Transverse colon (tissue), 4 donors: ENCODE measurements at regions not wholly inside any gene's neighbourhood (a gene's known extent, or its start where the extent isn't known, plus 50 kb on each side); places are given as distances from the start of the nearest gene placed in this dataset.

ENCODE experiments used
- DNase-seq: peaks from one replicate; pipeline ENCODE4 v3.0.0-alpha.2; 2019
- H3K27ac ChIP-seq, 4 donors: fragments of 200-600 bp; sonication (generic); 2 replicates each; pipeline ENCODE4 v1.5.1; 2016 to 2018; ENCODE audit warnings: inconsistent platforms in 4 of 4
- H3K27me3 ChIP-seq: fragments of 200-600 bp; sonication (generic); 2 replicates; pipeline ENCODE4 v1.5.1; 2017; ENCODE audit warnings: inconsistent platforms
- H3K36me3 ChIP-seq, 4 donors: fragments of 200-600 bp; sonication (generic); 2 replicates each; pipeline ENCODE4 v1.5.1; 2017 to 2019; ENCODE audit warnings: inconsistent platforms in 4 of 4
- H3K4me1 ChIP-seq, 4 donors: fragments of 200-600 bp; sonication (generic); 2 replicates each; pipeline ENCODE4 v1.5.1; 2017 to 2020; ENCODE audit warnings: inconsistent platforms in 4 of 4
- H3K4me3 ChIP-seq, 4 donors: fragments of 200-600 bp; sonication (generic); 1 replicate in 1 of 4; 2 replicates in 3 of 4; pipeline versions ENCODE4 v1.5.1 to v1.6.1; 2017 to 2019; ENCODE audit warnings: inconsistent platforms in 4 of 4
- H3K9me3 ChIP-seq, 2 donors: fragments of 200-600 bp; sonication (generic); 2 replicates each; pipeline ENCODE4 v1.5.1; 2017 to 2019; ENCODE audit warnings: inconsistent platforms in 2 of 2
- EP300 ChIP-seq: sonication (generic); formaldehyde crosslinking; IDR thresholded peaks from one replicate; pipeline ENCODE4 v1.6.1; 2017; ENCODE audit warnings: antibody characterized with exemption, low read depth
- POLR2A ChIP-seq: fragments of 450-650 bp; IDR thresholded peaks from one replicate; pipeline ENCODE4 v1.6.1; 2016; ENCODE audit warnings: antibody characterized with exemption, mild to moderate bottlenecking, moderate library complexity
- POLR2AphosphoS5 ChIP-seq, 3 donors: sonication (generic); formaldehyde crosslinking; IDR thresholded peaks; one replicate each; pipeline ENCODE4 v1.6.1; 2016; ENCODE audit warnings: antibody characterized with exemption in 3 of 3
- WGBS, 2 donors: methylation state at CpG; one replicate each; pipeline ENCODE4 v1.1.5; 2018; ENCODE audit warnings: low coverage in 1 of 2; 5-methylcytosine and 5-hydroxymethylcytosine counted together
- in situ Hi-C, 4 donors: fragments of 200-750 bp; cut with MboI; loops; one replicate each; pipeline versions ENCODE4 v1.15.0 to v1.15.1; 2017; ENCODE audit warnings: low sequenced_read_pairs in 3 of 4, low pct_ligation_motif_present in 1 of 4, low pct_unique_long_range_greater_than_20kb in 1 of 4
- intact Hi-C: fragments of 100-400 bp; cut with DNase I; formaldehyde crosslinking; loops from one replicate; pipeline ENCODE4 v1.15.1; 2023; ENCODE audit warnings: low total_unique reads
- TF ChIP-seq, protein P1 (sequence below), 5 experiments: fragments of 200-600 bp in 3 of 5; fragments of 450-650 bp in 2 of 5; sonication (generic) in 3 of 5; IDR thresholded peaks; 1 replicate in 2 of 5; 2 replicates in 3 of 5; pipeline ENCODE4 v1.5.1; 2016 to 2017; ENCODE audit warnings: antibody characterized with exemption in 5 of 5, inconsistent platforms in 3 of 5, mild to moderate bottlenecking in 2 of 5, moderate library complexity in 1 of 5

DNA sequence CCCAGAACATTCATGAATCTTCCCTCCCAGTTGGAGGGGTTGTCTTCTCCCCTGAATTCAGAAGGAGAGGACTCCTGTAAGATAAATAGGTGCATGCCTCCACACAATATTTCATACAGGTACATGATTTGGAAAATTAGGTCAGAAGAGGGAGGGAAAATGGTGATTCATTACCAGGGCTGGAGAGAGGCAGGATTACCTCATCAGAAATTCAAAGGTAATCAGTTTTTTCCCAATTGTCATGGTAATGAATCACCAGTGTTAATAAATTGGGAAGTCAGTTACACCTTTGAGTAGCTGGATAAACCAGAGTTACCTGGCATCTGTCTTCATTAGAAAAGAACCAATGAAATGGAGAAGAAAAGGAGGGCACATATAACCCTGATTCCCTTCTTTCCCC is 128.5 kb downstream of the EN1 start:
- no peaks in the 10 kb centered on the region for H3K36me3 ChIP-seq
- no peaks in the 10 kb centered on the region for H3K4me1 ChIP-seq
- no peaks in the 10 kb centered on the region for H3K27me3 ChIP-seq
- no peak overlapping the region for H3K27ac ChIP-seq
- no peak overlapping the region for H3K4me3 ChIP-seq
- H3K9me3 ChIP-seq: no peaks in the 10 kb centered on the region
- DNase-seq: no peak
- TF ChIP-seq, protein P1, sequence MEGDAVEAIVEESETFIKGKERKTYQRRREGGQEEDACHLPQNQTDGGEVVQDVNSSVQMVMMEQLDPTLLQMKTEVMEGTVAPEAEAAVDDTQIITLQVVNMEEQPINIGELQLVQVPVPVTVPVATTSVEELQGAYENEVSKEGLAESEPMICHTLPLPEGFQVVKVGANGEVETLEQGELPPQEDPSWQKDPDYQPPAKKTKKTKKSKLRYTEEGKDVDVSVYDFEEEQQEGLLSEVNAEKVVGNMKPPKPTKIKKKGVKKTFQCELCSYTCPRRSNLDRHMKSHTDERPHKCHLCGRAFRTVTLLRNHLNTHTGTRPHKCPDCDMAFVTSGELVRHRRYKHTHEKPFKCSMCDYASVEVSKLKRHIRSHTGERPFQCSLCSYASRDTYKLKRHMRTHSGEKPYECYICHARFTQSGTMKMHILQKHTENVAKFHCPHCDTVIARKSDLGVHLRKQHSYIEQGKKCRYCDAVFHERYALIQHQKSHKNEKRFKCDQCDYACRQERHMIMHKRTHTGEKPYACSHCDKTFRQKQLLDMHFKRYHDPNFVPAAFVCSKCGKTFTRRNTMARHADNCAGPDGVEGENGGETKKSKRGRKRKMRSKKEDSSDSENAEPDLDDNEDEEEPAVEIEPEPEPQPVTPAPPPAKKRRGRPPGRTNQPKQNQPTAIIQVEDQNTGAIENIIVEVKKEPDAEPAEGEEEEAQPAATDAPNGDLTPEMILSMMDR (IDR thresholded peaks at IDR 0.05): no peak
- no peak for TF ChIP-seq POLR2AphosphoS5 (IDR thresholded peaks at IDR 0.05)
- no peak for TF ChIP-seq POLR2A
- TF ChIP-seq EP300: no peak
- intact Hi-C loops: no loop called here
- in situ Hi-C loops: no loop called here

DNA sequence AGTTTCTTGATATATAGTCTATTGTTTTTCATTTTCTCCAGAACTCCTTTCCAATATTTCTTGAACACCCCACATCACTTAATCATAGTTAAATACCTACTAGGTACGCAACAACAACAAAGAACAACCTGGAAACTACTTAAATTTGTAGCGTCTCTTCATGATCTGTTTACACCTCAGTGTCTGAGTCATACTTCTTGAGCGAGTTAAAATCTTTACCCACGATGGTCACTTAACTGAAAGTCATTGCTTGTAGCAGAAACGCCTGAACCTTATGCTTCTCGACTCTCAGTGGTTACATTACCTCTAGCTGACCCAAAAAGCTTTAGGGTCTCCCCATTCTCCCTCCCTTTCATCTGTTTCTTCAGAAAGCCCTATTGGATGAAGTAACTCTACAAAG is 131.3 kb downstream of the EN1 start:
- DNase-seq: no peak
- intact Hi-C loops (no loop called here), in situ Hi-C loops (no loop called here)
- Histone ChIP-seq H3K4me1 (no peaks in the 10 kb centered on the region), H3K27ac (no peak overlapping the region), H3K9me3 (no peaks in the 10 kb centered on the region), H3K27me3 (no peaks in the 10 kb centered on the region), H3K4me3 (no peak overlapping the region), H3K36me3 (no peaks in the 10 kb centered on the region)
- 68 to 77% methylated on average over 4 to 6 of the region's 6 CpGs for WGBS, 2 donors
- no peak for TF ChIP-seq POLR2AphosphoS5 (IDR thresholded peaks at IDR 0.05)
- no peak for TF ChIP-seq EP300
- TF ChIP-seq, protein P1 (IDR thresholded peaks at IDR 0.05): no peak
- no peak for TF ChIP-seq POLR2A

DNA sequence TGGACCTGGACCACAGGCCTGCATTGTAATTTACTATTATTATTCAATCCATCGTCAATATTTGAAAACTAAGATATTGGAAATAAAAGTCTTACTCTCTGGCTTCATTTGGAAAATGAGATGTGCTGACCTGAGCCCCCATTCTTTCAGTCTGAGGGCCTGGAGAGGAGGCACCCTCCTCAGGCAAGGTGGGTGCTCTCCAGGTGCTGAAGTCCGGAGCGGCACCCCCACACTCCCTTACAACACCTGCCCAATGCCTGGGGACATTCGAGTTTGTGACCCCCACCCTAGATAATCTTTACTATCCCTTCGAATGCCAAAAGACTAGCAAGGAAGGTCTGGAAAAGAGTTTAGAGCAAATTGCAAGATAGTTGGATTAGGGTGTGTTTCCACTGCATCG is 133.3 kb downstream of the EN1 start:
- Histone ChIP-seq H3K27me3 (no peaks in the 10 kb centered on the region), H3K36me3 (no peaks in the 10 kb centered on the region), H3K4me3 (no peak overlapping the region), H3K4me1 (no peaks in the 10 kb centered on the region), H3K27ac (no peak overlapping the region), H3K9me3 (no peaks in the 10 kb centered on the region)
- 67 to 75% methylated on average over 5 to 6 of the region's 6 CpGs for WGBS, 2 donors
- in situ Hi-C loops: no loop called here
- TF ChIP-seq POLR2A: no peak
- TF ChIP-seq, protein P1 (IDR thresholded peaks at IDR 0.05): no peak
- TF ChIP-seq POLR2AphosphoS5 (IDR thresholded peaks at IDR 0.05): no peak
- DNase-seq: no peak
- intact Hi-C loops: no loop called here

DNA sequence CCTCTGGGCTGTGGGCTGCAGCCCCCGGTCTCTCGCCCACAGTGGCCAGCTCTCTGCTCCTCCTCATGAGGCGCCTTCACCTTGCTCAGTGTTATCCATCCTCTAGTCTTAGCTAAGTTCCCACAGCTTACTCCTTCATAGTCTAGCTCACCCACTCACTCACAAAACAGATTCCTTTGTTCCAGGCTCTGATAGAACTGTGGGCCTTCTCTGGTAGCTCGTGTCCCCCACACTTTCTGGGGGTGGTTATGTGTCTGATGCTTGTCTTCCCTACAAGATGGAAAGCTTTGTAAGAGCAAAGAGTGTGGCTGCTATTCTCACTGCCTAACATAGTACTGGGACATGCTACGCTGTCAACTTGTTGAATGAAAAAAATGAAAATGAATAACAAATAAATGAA is 135.8 kb downstream of the EN1 start:
- TF ChIP-seq POLR2AphosphoS5 (IDR thresholded peaks at IDR 0.05): no peak
- no peak for TF ChIP-seq POLR2A
- TF ChIP-seq, protein P1 (IDR thresholded peaks at IDR 0.05): no peak
- TF ChIP-seq EP300: no peak
- H3K36me3 ChIP-seq: no peaks in the 10 kb centered on the region
- H3K4me3 ChIP-seq: no peak overlapping the region
- intact Hi-C loops (no loop called here), in situ Hi-C loops (no loop called here)
- H3K9me3 ChIP-seq: no peaks in the 10 kb centered on the region
- no peaks in the 10 kb centered on the region for H3K4me1 ChIP-seq
- 69 to 74% methylated on average over 3 to 5 of the region's 5 CpGs for WGBS, 2 donors
- H3K27ac ChIP-seq: no peak overlapping the region
- H3K27me3 ChIP-seq: no peaks in the 10 kb centered on the region
- no peak for DNase-seq
